ENCODE measurements at regions not wholly inside any gene's neighbourhood (a gene's known extent, or its start where the extent isn't known, plus 50 kb on each side); places are given as distances from the start of the nearest gene placed in this dataset.

DNA sequence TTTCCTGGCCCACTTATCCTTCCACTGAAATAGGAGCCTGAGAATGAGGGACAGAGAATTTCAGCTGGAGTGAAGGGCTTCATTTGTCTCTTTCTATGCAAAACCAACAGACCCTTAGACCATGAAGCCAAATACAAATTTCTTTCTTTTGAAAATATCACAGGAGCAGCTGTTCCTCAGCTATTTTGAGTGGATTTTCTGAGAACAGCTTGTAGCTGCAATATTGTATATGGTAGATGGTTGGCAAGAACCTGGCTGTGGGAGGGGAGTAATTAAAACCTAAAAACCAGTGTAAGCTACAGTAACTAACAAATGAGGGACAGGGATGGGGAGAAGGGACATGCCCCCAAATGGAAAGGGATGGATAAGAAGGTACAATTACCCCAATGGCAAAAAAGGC lies 350.3 kb upstream of the CDH20 start:
- DNase-seq = no peak

DNA sequence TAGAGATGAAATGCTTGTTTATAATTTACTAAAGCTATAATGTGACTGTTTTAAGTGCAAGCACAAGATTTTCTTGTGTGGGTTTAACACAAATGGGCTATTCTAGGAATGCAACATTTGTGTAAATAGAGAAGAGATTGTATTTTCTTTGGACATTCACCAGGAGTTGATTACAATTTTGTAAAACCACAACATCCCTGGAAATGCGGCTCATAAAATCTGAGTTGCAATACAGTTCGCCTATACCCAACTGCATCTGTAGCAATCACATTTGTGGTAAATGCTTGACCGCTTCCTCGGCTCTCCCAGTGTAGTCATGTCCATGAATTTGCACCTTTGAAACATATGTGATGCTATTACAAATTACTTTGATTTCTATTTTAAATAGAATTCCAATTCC lies 348.7 kb upstream of the CDH20 start:
- no peak for DNase-seq

DNA sequence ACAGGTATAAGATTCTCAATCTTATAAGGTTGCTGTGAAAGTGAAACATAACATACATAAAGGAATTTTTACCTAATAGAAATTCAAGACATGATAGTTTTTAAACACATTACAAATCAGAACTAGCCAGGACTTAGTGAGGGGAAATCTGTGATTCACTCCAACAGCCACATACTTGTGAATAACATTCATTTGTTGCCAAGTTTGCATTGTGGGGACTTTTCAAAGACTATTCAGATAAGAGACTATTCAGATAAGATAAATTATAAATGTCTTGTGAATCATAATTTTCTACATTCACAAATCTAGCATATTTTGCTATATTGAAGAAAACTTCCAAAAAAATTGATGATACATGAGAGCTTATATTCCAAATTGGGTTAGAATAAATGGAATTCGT lies 345.3 kb upstream of the CDH20 start:
- DNase-seq = no peak

DNA sequence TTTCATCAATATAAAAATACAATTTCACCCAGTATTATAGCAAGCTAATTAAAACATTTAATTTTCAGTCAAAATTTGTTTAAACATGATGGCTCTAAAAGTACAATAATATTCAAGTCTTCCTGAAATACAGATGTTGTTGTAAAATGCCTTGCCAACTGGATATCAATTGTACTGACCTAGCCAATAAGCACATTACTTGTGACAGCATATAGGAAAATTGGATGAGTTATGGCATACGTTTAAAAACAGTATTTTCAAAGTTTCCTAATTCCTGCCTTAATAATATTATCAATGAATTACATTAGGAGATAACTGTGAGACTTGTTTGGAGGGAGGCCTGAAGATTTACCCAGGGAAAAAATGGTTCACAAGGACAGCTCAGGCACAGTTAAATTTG lies 336.9 kb upstream of the CDH20 start:
- DNase-seq = no peak

DNA sequence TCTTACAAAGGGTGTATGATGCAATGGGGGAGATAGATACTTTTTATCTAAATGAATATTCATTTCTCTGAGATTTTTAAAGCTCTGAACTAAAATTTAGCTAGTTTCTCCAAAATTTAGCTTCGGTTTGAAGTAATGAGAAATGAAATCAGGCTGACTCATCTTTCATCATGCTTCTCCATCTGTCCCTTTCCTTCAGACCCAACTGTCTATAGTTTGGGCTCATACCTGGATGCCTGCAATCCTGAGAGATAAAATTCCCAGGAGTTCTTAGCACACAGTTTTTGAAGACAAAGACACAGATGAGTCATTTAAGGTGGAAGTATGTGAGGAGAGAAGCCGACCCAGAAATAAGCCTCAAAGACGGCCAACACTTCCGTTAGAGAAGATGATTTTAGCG lies 336.4 kb upstream of the CDH20 start:
- DNase-seq = no peak

DNA sequence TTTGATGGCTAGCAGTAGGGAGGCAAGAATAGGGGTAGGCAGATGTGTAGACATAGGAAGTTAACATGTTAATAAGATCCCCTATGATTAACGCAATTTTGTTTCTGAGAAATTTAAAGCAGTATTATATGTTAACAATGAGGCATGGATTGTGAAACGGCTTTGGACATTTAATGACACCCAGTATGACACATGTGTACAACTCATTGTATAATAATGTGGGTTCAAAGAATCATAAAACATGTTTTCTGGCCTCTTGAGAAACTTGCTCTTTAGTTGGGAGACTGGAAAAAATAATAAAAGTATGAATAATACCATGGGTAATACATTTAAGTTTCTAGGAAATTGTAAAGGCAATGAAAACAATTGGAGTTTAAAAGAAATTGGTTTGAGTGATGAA lies 332.1 kb upstream of the CDH20 start:
- DNase-seq = no peak

DNA sequence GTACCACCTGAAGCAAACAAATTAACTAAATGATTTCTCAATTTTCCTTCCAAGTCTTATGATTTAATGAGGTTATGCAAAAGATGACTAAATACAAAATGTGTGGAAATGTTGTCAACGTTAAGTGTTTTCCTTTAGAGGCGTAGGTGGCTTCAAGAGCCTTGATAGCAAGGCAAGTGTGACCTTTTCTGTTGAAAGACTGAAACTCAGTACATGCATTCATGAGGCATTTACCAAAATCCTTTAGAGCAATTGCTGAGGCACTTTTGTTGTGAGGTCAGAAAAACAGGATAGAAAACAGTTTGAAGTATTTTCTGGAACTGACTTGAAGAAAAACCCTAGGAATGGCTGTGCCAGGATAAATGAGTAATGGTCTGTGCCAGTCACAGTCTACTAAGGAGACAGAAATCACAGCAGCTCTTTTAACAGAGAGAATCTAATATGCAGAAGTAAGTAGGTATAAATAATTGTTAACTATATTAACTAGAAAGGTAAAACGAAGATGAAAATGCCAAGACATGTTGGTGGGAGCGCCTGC lies 326.5 kb upstream of the CDH20 start:
- DNase-seq = no peak

DNA sequence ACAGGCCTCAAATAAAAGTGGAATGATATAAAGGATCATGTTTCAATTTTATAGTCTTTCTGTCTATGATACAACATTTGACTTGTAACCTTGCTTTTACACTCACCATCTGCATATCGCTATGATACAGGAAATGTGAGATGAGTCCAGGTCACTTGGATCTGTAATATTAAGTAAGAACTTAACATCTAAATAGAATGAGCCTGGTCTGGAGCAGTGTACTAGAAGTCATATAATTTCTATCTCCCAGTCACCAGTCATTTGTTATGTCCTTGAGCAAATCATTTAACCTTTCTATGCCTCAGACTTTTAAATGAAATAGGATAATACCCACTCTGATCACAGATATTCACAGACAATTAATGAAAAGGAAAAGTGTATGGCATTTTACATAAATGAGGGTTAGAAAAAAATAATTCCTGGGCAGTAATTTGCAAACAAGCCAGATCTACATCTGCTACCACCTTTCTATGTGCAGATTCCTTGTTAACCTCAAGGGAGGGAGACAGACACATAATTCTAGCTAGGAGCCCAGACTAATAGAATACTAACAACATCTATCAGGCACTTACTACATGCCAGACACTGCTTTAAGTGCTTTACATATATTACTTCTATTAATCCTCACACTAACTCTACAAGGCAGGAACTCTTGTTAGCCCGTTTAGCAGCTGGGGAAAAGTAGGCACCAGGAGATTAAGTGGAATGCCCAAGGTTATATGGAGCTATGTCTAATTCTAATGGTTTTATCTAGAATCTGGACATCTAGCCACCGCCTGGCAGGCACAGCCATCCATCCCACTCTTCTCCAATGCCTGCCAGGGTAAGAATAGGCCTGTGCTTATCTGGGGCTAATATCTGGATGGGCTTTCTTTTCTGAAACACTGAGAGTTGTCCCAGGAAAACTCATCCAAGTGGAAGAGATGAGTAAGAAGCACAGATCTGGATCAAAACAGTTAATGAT lies 313.6 kb upstream of the CDH20 start:
- DNase-seq = no peak

DNA sequence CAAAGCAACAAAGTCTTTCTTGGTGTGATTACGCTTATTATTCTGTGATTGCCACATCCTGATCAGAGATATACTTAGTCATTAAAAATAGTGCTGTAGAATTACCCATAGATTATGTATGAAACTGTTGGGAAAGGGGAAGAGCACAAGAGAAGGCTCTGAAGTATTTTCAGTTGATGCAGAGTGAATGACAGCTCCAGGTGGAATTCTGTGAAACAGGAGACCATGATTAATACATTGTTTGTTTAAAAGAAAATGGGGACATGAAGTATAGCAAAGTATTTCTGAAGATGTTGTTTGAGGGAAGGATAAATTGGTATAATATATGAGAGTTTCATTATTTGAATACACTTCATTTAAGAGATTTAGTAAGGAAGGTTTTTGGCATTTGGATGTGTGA lies 307.6 kb upstream of the CDH20 start:
- DNase-seq = no peak

DNA sequence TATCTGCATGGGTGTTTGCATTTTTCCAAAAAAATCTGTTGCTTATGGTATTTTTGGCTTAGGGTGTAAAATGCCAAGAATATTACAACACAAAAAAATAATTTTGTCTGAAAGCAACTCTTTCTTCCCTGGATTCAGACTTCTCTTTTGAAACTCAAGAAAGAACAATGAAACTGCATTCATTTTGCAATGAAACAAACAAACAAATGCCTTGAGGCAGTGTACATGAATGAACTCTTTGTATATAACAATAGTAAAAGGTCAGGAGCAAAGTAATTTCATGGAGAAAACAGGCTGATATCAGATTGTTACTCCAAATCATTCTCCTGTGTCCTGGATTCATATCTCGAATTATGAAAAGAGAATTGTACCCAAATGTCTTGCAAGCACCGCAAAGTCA lies 301.6 kb upstream of the CDH20 start:
- no peak for DNase-seq

DNA sequence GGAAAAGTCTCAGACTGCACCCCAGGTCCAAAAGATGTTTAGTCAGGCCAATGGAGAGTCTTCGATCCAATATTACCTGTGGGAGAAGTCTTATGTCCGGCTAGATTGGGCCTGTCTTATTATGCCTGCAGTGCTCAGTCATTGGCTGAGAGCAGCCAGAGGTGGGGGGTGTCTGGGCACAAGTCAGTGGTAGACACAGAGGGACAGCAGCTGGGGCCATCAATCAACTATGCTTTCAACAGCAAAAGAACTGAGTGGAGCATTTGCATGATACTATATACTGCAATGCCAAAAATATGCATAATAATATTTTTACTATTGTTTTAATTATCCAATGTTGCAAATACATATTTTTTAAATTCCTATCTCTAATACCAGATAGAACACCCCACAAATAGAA lies 298.6 kb upstream of the CDH20 start:
- DNase-seq = no peak

DNA sequence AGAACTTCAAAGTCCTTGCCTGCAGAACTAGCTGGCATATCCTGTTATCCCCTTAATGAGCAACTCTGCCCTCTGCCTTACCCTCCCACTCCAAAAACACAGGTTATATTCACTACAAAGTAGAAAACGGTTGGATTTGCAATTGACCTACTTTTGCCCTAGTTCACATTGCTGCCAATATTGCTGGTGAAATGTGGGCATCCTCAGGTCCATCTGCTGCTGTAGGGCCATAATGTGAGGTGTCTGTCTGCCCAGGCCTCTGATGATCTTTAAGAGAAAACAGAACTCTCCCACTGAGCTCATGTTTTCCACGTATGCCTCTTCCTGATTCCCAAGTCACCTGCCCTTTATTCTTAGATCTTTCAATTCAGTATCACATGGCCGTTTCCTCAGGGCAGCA lies 294.0 kb upstream of the CDH20 start:
- no peak for DNase-seq

DNA sequence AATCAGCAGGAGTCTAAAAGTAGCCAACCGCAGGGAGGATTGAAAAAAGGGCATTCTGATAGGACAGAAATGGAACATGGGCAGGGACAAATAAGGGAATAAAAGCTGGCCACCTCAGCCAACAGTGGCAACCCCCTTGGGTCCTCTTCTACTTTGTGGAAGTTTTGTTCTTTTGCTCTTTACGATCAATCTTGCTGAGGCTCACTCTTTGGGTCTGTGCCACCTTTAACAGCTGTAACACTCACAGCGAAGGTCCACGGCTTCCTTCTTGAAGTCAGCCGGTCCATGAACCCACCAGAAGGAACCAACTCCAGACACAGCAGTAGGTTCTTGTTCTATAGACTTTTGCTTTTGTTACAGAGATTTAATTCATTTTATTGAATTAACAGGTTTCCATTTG lies 285.4 kb upstream of the CDH20 start:
- no peak for DNase-seq

DNA sequence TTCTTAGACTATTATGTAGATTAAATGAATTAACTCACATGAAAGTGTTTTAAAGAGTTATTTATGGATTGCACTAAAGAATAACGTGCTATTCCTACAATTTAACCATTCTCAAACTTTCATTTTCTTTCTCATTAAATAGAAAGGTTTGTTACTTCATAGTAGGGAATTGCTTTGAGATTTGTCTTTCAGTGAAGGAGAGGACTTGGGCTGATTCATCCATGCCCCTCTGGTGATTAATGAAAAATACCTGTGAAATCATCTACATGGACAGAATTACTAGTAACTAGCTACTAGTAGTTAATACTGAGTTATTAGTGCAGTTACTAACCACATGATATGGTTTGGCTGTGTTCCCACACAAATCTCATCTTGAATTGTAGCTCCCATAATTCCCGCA lies 275.8 kb upstream of the CDH20 start:
- DNase-seq = no peak

DNA sequence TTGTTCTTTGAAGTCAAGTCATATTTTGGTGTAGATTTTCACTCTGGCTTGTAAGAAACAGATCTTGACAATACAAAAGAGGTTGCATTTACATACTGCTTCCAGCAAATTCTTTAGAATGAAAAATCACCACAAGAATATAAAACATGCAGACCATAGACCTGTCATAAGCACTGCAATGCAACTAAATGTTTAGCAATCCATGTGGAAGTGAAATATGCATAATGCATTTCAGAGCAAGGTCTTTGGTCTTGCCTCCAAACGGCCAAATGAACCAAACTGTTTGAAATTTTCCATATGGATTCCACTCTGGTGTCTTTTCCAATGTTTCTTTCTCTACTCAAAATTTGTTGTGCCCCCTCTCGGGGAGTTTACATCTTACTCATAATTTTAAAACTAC lies 271.0 kb upstream of the CDH20 start:
- DNase-seq = no peak

DNA sequence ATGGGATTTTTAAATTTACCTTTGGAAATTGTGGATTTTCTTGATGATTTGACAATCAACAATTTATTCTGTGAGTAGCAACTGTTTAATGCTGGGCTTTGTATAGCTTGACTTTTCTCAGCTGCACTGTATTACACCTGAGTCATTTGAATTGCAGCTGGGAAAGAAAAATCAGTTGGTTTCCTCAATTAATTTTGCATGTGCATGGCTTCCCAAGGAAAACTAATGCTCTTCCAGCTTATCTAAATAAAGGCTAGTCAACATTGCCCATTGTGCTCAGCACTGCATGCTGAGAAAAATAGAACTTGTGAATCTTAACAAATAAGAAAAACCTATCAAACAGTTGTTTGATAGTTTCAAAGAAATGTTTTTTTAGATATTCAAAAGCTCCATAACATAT lies 268.3 kb upstream of the CDH20 start:
- no peak for DNase-seq

DNA sequence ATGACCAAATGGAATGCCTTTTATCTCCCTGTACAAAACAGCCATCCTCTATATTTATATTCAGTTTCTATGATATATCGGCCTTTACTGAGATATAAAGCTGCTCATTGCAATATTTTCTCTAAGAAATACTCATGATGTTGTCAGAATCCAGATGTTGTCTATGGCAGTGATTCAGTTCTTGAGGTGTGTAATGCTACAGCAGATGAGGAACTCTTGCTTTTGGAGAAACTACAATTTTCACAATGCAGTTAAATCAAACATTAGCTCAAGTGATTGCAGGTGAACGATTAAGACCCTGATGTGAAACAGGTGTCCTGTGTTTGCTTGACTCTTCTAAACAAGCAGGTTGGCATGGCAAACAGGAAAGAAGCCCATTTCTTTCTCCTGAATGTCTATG lies 256.2 kb upstream of the CDH20 start:
- DNase-seq = no peak

DNA sequence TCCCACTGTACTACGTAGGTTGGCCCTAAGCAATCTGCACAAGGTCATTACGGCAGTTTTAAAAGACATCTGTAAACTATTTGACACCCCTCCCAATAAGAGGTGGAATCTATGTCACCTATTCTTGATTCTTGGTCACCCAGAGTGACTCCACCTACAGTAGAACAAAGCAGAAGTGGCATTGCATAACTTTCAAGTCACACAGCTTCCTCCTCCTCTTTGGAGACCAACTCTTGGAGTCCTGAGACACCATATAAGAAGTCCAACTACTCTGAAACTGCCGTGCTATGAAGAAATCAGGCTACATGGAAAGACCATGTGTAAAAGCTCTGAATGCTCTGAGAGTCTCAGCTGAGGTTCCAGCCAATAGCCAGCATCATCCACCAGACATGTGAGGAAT lies 253.5 kb upstream of the CDH20 start:
- DNase-seq = no peak

DNA sequence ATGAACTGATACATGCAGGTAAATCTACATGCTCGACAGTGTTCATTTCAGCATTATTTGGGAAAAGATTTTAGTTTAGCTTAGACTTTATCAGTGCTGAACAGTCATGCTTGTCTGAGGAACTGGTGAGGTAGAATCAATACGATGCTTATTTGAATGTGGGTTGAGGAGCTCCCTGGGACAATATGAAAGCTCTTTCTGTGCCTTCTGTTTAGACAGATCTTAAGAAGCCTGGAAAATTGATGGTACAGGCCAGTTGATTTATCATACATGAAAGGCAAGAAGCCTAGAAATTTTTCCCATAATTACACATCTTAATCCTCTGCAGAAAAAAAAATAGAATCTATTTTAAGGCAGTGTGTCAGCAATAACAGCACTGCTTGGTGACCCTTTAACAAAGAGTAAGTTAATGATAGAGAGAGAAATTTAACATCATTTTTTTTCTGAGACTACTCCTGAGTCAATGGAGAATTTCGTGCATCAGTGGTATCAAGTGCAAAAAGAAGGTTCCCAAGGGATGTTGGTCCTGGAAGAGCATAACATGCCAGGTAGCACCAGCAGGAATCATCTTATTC lies 252.2 kb upstream of the CDH20 start:
- no peak for DNase-seq

DNA sequence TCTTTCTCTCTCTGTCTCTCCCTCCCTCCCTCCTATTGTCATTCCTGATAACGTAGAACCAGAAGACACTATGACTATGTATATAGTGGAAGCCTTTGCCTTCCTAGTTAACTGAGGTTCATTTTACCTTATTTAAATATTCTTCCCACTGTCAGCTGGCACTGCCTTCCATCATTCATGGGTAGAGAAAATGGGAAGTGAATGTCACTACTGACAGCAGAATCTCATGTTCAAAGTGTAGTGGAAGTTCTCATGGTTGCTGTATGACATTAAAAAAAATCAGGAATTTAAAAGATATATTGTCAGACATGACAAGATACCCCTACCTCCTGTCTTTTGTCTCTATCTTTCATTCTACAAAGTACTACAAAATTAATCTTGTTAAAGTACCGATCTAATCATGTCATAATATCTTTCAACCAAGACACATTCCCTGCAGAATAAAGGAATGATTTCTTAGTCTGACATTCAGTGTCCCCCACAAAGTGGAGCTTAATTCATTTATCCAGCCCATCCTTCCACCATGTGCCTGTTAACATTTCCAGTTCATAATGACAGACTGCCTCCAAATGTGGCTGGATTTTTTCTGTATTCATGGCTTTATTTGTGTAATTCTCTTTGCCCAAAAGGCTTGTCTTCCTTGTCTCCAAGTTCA lies 250.1 kb upstream of the CDH20 start:
- no peak for DNase-seq

DNA sequence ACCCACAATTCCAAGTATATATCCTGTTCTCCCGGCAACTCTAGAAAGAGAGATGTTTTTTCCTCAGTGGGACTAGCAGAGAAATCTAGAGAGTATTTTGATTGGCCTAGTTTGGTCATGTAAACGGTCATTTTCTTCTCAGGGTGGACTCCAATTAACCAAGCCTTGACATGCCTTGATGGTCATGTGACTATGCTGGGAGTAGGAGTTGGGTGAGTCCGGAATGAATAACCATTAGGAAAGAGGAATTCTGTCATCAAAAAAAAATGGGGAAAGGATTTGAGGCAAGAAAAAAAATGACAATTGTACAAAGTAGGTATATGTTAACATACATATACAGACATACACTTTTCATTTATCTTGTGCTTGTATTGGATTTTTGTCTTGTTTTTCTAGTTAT lies 248.2 kb upstream of the CDH20 start:
- DNase-seq = no peak

DNA sequence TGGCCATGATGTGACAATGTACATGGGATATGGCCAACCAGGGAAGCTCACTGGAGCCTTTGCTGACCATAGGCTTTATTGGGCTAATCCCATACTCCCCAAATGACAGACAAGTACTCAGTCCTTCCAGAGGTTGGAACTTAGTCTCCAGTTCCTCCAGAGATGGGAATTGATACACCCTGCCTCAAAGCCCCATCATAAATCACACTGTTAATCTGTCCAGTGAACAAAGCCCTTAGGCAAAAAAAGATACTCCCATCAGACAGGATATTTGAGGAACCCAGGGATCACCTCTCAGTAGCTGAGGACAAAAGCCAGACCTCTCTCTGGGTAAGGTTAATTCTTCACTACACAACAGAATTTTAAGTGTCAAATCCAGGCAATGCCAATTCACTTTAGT lies 247.5 kb upstream of the CDH20 start:
- DNase-seq = no peak

DNA sequence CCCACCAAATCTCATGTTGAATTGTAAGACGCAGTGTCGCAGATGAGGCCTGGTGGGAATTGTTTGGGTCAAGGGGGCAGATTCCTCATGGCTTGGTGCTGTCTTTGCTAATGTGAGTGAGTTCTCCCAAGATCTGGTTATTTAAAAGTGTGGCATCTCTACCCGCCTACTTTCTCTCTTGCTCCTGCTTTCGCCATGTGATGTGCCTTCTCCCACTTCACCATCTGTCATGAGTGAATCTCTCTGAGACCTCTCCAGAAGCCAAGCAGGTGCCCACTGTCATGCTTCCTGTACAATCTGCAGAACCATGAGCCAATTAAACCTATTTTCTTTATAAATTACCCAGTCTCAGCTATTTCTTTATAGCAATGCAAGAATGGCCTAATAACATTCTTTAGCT lies 246.6 kb upstream of the CDH20 start:
- DNase-seq = no peak

DNA sequence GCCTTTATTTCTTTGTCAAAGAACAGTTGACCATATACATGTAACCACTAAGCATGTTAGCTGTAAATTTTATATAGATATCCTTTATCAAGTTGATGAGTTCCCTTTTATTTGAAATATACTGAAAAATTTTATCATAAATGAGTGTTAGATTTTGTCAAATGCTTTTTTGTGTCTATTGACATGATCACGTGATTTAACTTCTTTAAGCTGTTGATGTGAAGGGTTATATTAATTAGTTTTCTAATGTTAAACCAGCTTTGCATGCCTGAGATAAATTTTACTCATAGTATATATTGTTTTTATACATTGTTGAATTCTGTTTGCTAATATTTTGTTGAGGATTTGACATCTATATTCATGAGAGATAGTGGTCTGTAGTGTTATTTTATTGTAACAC lies 241.9 kb upstream of the CDH20 start:
- DNase-seq = no peak

Measured in bone marrow (tissue), 2 donors.